ENCODE measurements at regions not wholly inside any gene's neighbourhood (a gene's known extent, or its start where the extent isn't known, plus 50 kb on each side); places are given as distances from the start of the nearest gene placed in this dataset.

- H3K27me3 Mint-ChIP-seq (ENCODE audit: low read depth in 3 of 3): peaks cover 3 to 13% (median 7%) of the 10 kb centered on the region in 3 donors
Measured at GRCh38 chr9:95615246-95615645, 98.5 kb upstream of the PTCH1 start.

DNA sequence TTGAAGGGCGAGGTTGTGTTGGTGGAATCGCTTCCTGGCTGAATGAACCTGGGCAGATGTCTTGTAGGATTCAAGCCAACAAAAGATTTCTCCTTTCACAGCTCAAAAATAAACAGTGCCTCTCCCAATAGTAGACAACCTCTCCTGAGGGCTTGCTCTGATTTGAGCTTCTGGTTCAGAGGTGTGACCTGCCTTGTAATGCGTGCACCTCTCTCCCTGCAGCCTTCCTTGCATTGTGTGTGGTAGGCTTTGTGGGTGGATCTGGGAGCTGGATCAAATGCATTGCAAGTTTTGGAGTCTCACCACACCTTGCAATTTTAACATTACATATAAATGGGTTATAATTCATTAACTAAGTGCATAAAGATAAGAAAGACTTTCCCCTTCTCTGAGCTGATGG lies 96.9 kb upstream of the PTCH1 start:
- Histone ChIP-seq H2AFZ (ENCODE audit: insufficient read depth, low read depth, low read length, poor library complexity, severe bottlenecking) (no peak overlapping the region), H3K4me2 (replicated peaks; ENCODE audit: extremely low read depth, low read length, poor library complexity, severe bottlenecking) (no peak overlapping the region), H3K9ac (ENCODE audit: insufficient read depth, low read length, poor library complexity, severe bottlenecking) (no peak overlapping the region), H3K9me3 (replicated peaks in 1 of 2; ENCODE audit: control insufficient read depth in 1 of 2, insufficient read depth in 1 of 2, low read length in 2 of 2) (peaks cover 0 to 7% of the 10 kb centered on the region in 2 donors), H3K79me2 (ENCODE audit: insufficient read depth, low read length) (no peaks in the 10 kb centered on the region), H3K4me3 (replicated peaks in 1 of 3; ENCODE audit: low read depth in 2 of 3, low read length in 3 of 3) (no peak overlapping the region), H3K27me3 (ENCODE audit: control insufficient read depth in 2 of 2, insufficient read depth in 2 of 2, low read length in 2 of 2) (no peaks in the 10 kb centered on the region), H3K27ac (ENCODE audit: low read depth in 1 of 2, low read length in 2 of 2) (no peak overlapping the region), H3K36me3 (replicated peaks in 1 of 2; ENCODE audit: control insufficient read depth in 1 of 2, insufficient read depth in 2 of 2, low read length in 2 of 2) (no peaks in the 10 kb centered on the region), H4K20me1 (ENCODE audit: insufficient read depth, low read length) (no peaks in the 10 kb centered on the region), H3K4me1 (ENCODE audit: control insufficient read depth in 1 of 2, insufficient read depth in 2 of 2, low read length in 2 of 2) (no peaks in the 10 kb centered on the region)
- Mint-ChIP-seq H3K9me3 (peaks cover 0 to 14% (median 9%) of the 10 kb centered on the region in 7 donors), H3K4me3 (no peak overlapping the region), H3K36me3 (no peaks in the 10 kb centered on the region), H3K27ac (no peak overlapping the region), H3K27me3 (ENCODE audit: low read depth in 3 of 3) (peaks cover 5 to 16% (median 6%) of the 10 kb centered on the region in 3 donors), H3K4me1 (no peaks in the 10 kb centered on the region)
- intact Hi-C loops (cut with micrococcal nuclease): no loop called here
- TF ChIP-seq CTCF (IDR thresholded peaks at IDR 0.05): no peak
- WGBS (ENCODE audit: insufficient coverage): no CpG with 5 or more reads among the region's 3 CpGs
- no peak for DNase-seq

More at GRCh38 chr9:95615246-95615645, 98.5 kb upstream of the PTCH1 start:
- H3K4me2 ChIP-seq (replicated peaks; ENCODE audit: extremely low read depth, low read length, poor library complexity, severe bottlenecking): no peak overlapping the region
- H3K36me3 Mint-ChIP-seq: no peaks in the 10 kb centered on the region
- peaks cover 0 to 7% of the 10 kb centered on the region in 2 donors for H3K9me3 ChIP-seq (replicated peaks in 1 of 2; ENCODE audit: control insufficient read depth in 1 of 2, insufficient read depth in 1 of 2, low read length in 2 of 2)
- H3K9ac ChIP-seq (ENCODE audit: insufficient read depth, low read length, poor library complexity, severe bottlenecking): no peak overlapping the region
- no peak for DNase-seq
- no peak overlapping the region for H3K27ac ChIP-seq (ENCODE audit: low read depth in 1 of 2, low read length in 2 of 2)
- H3K79me2 ChIP-seq (ENCODE audit: insufficient read depth, low read length): no peaks in the 10 kb centered on the region
- no peak for TF ChIP-seq CTCF (IDR thresholded peaks at IDR 0.05)
- no peaks in the 10 kb centered on the region for H3K4me1 ChIP-seq (ENCODE audit: control insufficient read depth in 1 of 2, insufficient read depth in 2 of 2, low read length in 2 of 2)
- H3K27me3 ChIP-seq (ENCODE audit: control insufficient read depth in 2 of 2, insufficient read depth in 2 of 2, low read length in 2 of 2): no peaks in the 10 kb centered on the region
- H3K4me3 Mint-ChIP-seq: no peak overlapping the region
- no peak overlapping the region for H3K27ac Mint-ChIP-seq
- WGBS (ENCODE audit: insufficient coverage): 72% methylated on average over 8 of the region's 8 CpGs
- no peaks in the 10 kb centered on the region for H4K20me1 ChIP-seq (ENCODE audit: insufficient read depth, low read length)
- H3K9me3 Mint-ChIP-seq: peaks cover 0 to 14% (median 9%) of the 10 kb centered on the region in 7 donors
- no peaks in the 10 kb centered on the region for H3K4me1 Mint-ChIP-seq
- H3K4me3 ChIP-seq (replicated peaks in 1 of 3; ENCODE audit: low read depth in 2 of 3, low read length in 3 of 3): no peak overlapping the region
- H2AFZ ChIP-seq (ENCODE audit: insufficient read depth, low read depth, low read length, poor library complexity, severe bottlenecking): no peak overlapping the region
- intact Hi-C loops (cut with micrococcal nuclease): no loop called here
- no peaks in the 10 kb centered on the region for H3K36me3 ChIP-seq (replicated peaks in 1 of 2; ENCODE audit: control insufficient read depth in 1 of 2, insufficient read depth in 2 of 2, low read length in 2 of 2)
